Breast epithelium (tissue), 3 donors: ENCODE measurements at regions not wholly inside any gene's neighbourhood (a gene's known extent, or its start where the extent isn't known, plus 50 kb on each side); places are given as distances from the start of the nearest gene placed in this dataset.

Source experiments
- CTCF ChIP-seq, 3 donors: fragments of 450-650 bp; IDR thresholded peaks; one replicate each; pipeline ENCODE4 v1.5.1; 2016 to 2017; ENCODE audit warnings: antibody characterized with exemption in 3 of 3, mild to moderate bottlenecking in 3 of 3, moderate library complexity in 3 of 3
- POLR2A ChIP-seq: fragments of 450-650 bp; IDR thresholded peaks from one replicate; pipeline ENCODE4 v1.6.1; 2016; ENCODE audit warnings: antibody characterized with exemption, mild to moderate bottlenecking, moderate library complexity
- POLR2AphosphoS5 ChIP-seq, 3 donors: sonication (generic); formaldehyde crosslinking; IDR thresholded peaks; one replicate each; pipeline ENCODE4 v1.6.1; 2017; ENCODE audit warnings: antibody characterized with exemption in 3 of 3

- TF ChIP-seq CTCF (IDR thresholded peaks at IDR 0.05): no peak
- no peak for TF ChIP-seq POLR2A
- no peak for TF ChIP-seq POLR2AphosphoS5 (IDR thresholded peaks at IDR 0.05)
Measured at GRCh38 chr3:157916672-157917071, 189.5 kb downstream of the SHOX2 start.
